ENCODE measurements at regions not wholly inside any gene's neighbourhood (a gene's known extent, or its start where the extent isn't known, plus 50 kb on each side); places are given as distances from the start of the nearest gene placed in this dataset.

- no peaks in the 10 kb centered on the region; the same call in 1 of the 2 replicates for H3K27me3 ChIP-seq (replicated peaks; ENCODE audit: insufficient read depth)
- H4K20me1 ChIP-seq (ENCODE audit: insufficient read depth): no peaks in the 10 kb centered on the region
- H3K9me3 ChIP-seq (ENCODE audit: low read depth): no peaks in the 10 kb centered on the region
- no peak overlapping the region for H3K27ac ChIP-seq
- H3K4me3 ChIP-seq: no peak overlapping the region
- DNase-seq: peak; percentile 22
- H2AFZ ChIP-seq: no peak overlapping the region
- H3K79me2 ChIP-seq (ENCODE audit: insufficient read depth): no peaks in the 10 kb centered on the region
- no peaks in the 10 kb centered on the region for H3K36me3 ChIP-seq (ENCODE audit: low read depth)
- no peak for TF ChIP-seq EZH2 (IDR thresholded peaks at IDR 0.05; ENCODE audit: insufficient read depth, poor library complexity, severe bottlenecking)
- no peak for TF ChIP-seq EZH2phosphoT487 (IDR thresholded peaks at IDR 0.05; ENCODE audit: insufficient read depth, low read depth)
- in situ Hi-C loops (cut with MboI): no loop called here
- no peak overlapping the region for H3K4me2 ChIP-seq (ENCODE audit: unreplicated experiment)
- WGBS, 2 experiments (ENCODE audit: low coverage in 1 of 2, low lambda C conversion rate in 2 of 2, missing lambda C conversion rate in 2 of 2): 68 to 79% methylated on average over 4 of the region's 4 CpGs
- H3K9ac ChIP-seq: no peak overlapping the region
- 0 out of 2 replicates have a peak, but pooled peaks cover 3% of the 10 kb centered on the region for H3K4me1 ChIP-seq (ENCODE audit: insufficient read depth)
- H3K9me2 ChIP-seq (ENCODE audit: insufficient read depth): no peaks in the 10 kb centered on the region
- H3F3A ChIP-seq (ENCODE audit: insufficient read depth): no peaks in the 10 kb centered on the region
Measured at GRCh38 chr9:81771571-81771970, 82.2 kb upstream of the TLE1 start.

GRCh38 chr9:81772144-81772543, 82.8 kb upstream of the TLE1 start:
- Histone ChIP-seq H2AFZ (no peak overlapping the region), H3K36me3 (ENCODE audit: low read depth) (no peaks in the 10 kb centered on the region), H3K9ac (no peak overlapping the region), H3K9me3 (ENCODE audit: low read depth) (no peaks in the 10 kb centered on the region), H3K27ac (no peak overlapping the region), H3K27me3 (replicated peaks; ENCODE audit: insufficient read depth) (no peaks in the 10 kb centered on the region; the same call in 1 of the 2 replicates), H3K9me2 (ENCODE audit: insufficient read depth) (no peaks in the 10 kb centered on the region), H3K4me2 (ENCODE audit: unreplicated experiment) (no peak overlapping the region), H3K79me2 (ENCODE audit: insufficient read depth) (no peaks in the 10 kb centered on the region), H3K4me1 (ENCODE audit: insufficient read depth) (0 out of 2 replicates have a peak, but pooled peaks cover 3% of the 10 kb centered on the region), H4K20me1 (ENCODE audit: insufficient read depth) (no peaks in the 10 kb centered on the region), H3K4me3 (no peak overlapping the region), H3F3A (ENCODE audit: insufficient read depth) (no peaks in the 10 kb centered on the region)
- in situ Hi-C loops (cut with MboI): no loop called here
- WGBS, 2 experiments (ENCODE audit: low coverage in 1 of 2, low lambda C conversion rate in 2 of 2, missing lambda C conversion rate in 2 of 2): 3 to 4% methylated on average over 1 of the region's 1 CpG
- no peak for DNase-seq
- no peak for TF ChIP-seq EZH2 (IDR thresholded peaks at IDR 0.05; ENCODE audit: insufficient read depth, poor library complexity, severe bottlenecking)
- no peak for TF ChIP-seq EZH2phosphoT487 (IDR thresholded peaks at IDR 0.05; ENCODE audit: insufficient read depth, low read depth)

DNA sequence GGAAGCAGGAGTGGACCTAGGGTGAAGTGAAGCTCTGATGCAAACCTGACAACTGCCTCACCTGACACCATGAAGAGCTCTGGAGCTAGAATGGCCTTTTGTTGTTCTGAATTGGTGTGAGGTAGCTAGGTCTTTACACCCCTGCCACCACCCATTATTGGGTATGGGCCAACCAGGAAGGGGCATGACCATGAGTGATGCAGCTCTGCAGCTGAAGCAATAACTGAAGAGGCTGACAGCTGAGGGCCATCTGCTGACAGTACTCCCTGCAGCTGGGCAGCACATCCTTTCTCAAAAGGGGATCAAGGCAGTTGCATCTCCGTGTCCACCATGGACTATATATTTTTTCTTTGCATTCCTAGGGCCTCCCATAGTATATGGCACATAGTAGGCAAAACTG, 87.0 kb upstream of the TLE1 start:
- Histone ChIP-seq H3K27me3 (replicated peaks; ENCODE audit: insufficient read depth) (no peaks in the 10 kb centered on the region; the same call in 1 of the 2 replicates), H3K9me3 (ENCODE audit: low read depth) (no peaks in the 10 kb centered on the region), H3K4me2 (ENCODE audit: unreplicated experiment) (no peak overlapping the region), H3K27ac (no peak overlapping the region), H3K9me2 (ENCODE audit: insufficient read depth) (no peaks in the 10 kb centered on the region), H3F3A (ENCODE audit: insufficient read depth) (no peaks in the 10 kb centered on the region), H3K36me3 (ENCODE audit: low read depth) (no peaks in the 10 kb centered on the region), H3K4me3 (no peak overlapping the region), H3K9ac (no peak overlapping the region), H2AFZ (no peak overlapping the region), H3K4me1 (ENCODE audit: insufficient read depth) (0 out of 2 replicates have a peak, but pooled peaks cover 3% of the 10 kb centered on the region), H4K20me1 (ENCODE audit: insufficient read depth) (no peaks in the 10 kb centered on the region), H3K79me2 (ENCODE audit: insufficient read depth) (no peaks in the 10 kb centered on the region)
- 48 to 50% methylated on average over 1 of the region's 1 CpG for WGBS, 2 experiments (ENCODE audit: low coverage in 1 of 2, low lambda C conversion rate in 2 of 2, missing lambda C conversion rate in 2 of 2)
- no peak for DNase-seq
- TF ChIP-seq EZH2phosphoT487 (IDR thresholded peaks at IDR 0.05; ENCODE audit: insufficient read depth, low read depth): no peak
- no peak for TF ChIP-seq EZH2 (IDR thresholded peaks at IDR 0.05; ENCODE audit: insufficient read depth, poor library complexity, severe bottlenecking)
- in situ Hi-C loops (cut with MboI): no loop called here

DNA sequence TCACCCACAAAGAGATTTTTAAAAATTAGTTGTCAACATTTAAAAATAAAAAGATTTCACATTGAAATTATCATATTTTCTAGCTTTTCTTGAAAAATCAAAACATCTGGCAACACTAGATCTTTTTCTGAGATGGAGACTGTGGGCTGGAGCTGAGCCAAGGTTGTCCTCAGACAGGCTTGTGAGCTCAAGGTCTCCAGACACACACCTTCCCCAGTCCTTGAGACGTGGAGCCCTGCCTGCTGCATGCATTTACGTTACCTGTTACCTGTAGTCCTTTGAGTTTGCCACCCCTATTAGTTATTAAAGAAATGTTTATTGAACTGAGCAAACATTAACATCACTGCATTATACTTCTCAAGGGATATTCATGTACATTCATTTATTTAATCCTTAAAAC, 87.5 kb upstream of the TLE1 start:
- no peaks in the 10 kb centered on the region for H4K20me1 ChIP-seq (ENCODE audit: insufficient read depth)
- no peak overlapping the region for H3K4me3 ChIP-seq
- no peaks in the 10 kb centered on the region for H3K9me3 ChIP-seq (ENCODE audit: low read depth)
- H3F3A ChIP-seq (ENCODE audit: insufficient read depth): no peaks in the 10 kb centered on the region
- TF ChIP-seq EZH2 (IDR thresholded peaks at IDR 0.05; ENCODE audit: insufficient read depth, poor library complexity, severe bottlenecking) (no peak), EZH2phosphoT487 (IDR thresholded peaks at IDR 0.05; ENCODE audit: insufficient read depth, low read depth) (no peak)
- WGBS, 2 experiments (ENCODE audit: low coverage in 1 of 2, low lambda C conversion rate in 2 of 2, missing lambda C conversion rate in 2 of 2): 71 to 82% methylated on average over 2 of the region's 2 CpGs
- no peak overlapping the region for H3K27ac ChIP-seq
- H3K27me3 ChIP-seq (replicated peaks; ENCODE audit: insufficient read depth): no peaks in the 10 kb centered on the region; the same call in 1 of the 2 replicates
- in situ Hi-C loops (cut with MboI): no loop called here
- H3K4me2 ChIP-seq (ENCODE audit: unreplicated experiment): no peak overlapping the region
- H3K79me2 ChIP-seq (ENCODE audit: insufficient read depth): no peaks in the 10 kb centered on the region
- no peaks in the 10 kb centered on the region for H3K36me3 ChIP-seq (ENCODE audit: low read depth)
- H3K4me1 ChIP-seq (ENCODE audit: insufficient read depth): 0 out of 2 replicates have a peak, but pooled peaks cover 3% of the 10 kb centered on the region
- no peak overlapping the region for H2AFZ ChIP-seq
- DNase-seq: no peak
- H3K9ac ChIP-seq: no peak overlapping the region
- no peaks in the 10 kb centered on the region for H3K9me2 ChIP-seq (ENCODE audit: insufficient read depth)

GRCh38 chr9:81777482-81777881, 88.1 kb upstream of the TLE1 start:
- no peak overlapping the region for H2AFZ ChIP-seq
- no peaks in the 10 kb centered on the region for H4K20me1 ChIP-seq (ENCODE audit: insufficient read depth)
- no peaks in the 10 kb centered on the region for H3K4me1 ChIP-seq (ENCODE audit: insufficient read depth)
- 16 to 18% methylated on average over 3 of the region's 3 CpGs for WGBS, 2 experiments (ENCODE audit: low coverage in 1 of 2, low lambda C conversion rate in 2 of 2, missing lambda C conversion rate in 2 of 2)
- no peak overlapping the region for H3K4me3 ChIP-seq
- no peak overlapping the region for H3K9ac ChIP-seq
- in situ Hi-C loops (cut with MboI): no loop called here
- no peaks in the 10 kb centered on the region for H3F3A ChIP-seq (ENCODE audit: insufficient read depth)
- no peak for TF ChIP-seq EZH2 (IDR thresholded peaks at IDR 0.05; ENCODE audit: insufficient read depth, poor library complexity, severe bottlenecking)
- no peak for TF ChIP-seq EZH2phosphoT487 (IDR thresholded peaks at IDR 0.05; ENCODE audit: insufficient read depth, low read depth)
- no peaks in the 10 kb centered on the region for H3K36me3 ChIP-seq (ENCODE audit: low read depth)
- no peaks in the 10 kb centered on the region for H3K9me3 ChIP-seq (ENCODE audit: low read depth)
- H3K9me2 ChIP-seq (ENCODE audit: insufficient read depth): no peaks in the 10 kb centered on the region
- no peaks in the 10 kb centered on the region; the same call in 1 of the 2 replicates for H3K27me3 ChIP-seq (replicated peaks; ENCODE audit: insufficient read depth)
- no peak overlapping the region for H3K4me2 ChIP-seq (ENCODE audit: unreplicated experiment)
- H3K27ac ChIP-seq: no peak overlapping the region
- no peak for DNase-seq
- no peaks in the 10 kb centered on the region for H3K79me2 ChIP-seq (ENCODE audit: insufficient read depth)

All from GM23248 (cell line).